Activated naive CD8-positive, alpha-beta T cell treated with anti-CD3 and anti-CD28 coated beads for 36 hours (primary cell): ENCODE measurements at regions not wholly inside any gene's neighbourhood (a gene's known extent, or its start where the extent isn't known, plus 50 kb on each side); places are given as distances from the start of the nearest gene placed in this dataset.
"Not testable (repeated sequence)": the region's sequence is repeated elsewhere in the genome, so short reads cannot be mapped to it uniquely, and the experiment has no call there.

ENCODE experiments used
- DNase-seq: peaks from one replicate; pipeline ENCODE4 v3.0.0; 2021
- H3K27ac Mint-ChIP-seq: one replicate; pipeline ENCODE4 v1.8.0; 2022; ENCODE audit warnings: mild to moderate bottlenecking, moderate library complexity, mixed read lengths
- H3K27me3 Mint-ChIP-seq: one replicate; pipeline ENCODE4 v1.8.0; 2022; ENCODE audit warnings: mild to moderate bottlenecking, mixed read lengths
- H3K36me3 Mint-ChIP-seq: one replicate; pipeline ENCODE4 v1.8.0; 2021; ENCODE audit warnings: mild to moderate bottlenecking, mixed read lengths
- H3K4me1 Mint-ChIP-seq: one replicate; pipeline ENCODE4 v1.8.0; 2021; ENCODE audit warnings: mixed read lengths
- H3K4me3 Mint-ChIP-seq: one replicate; pipeline ENCODE4 v1.8.0; 2022; ENCODE audit warnings: mild to moderate bottlenecking, moderate library complexity, mixed read lengths
- H3K9me3 Mint-ChIP-seq: one replicate; pipeline ENCODE4 v1.8.0; 2022; ENCODE audit warnings: mixed read lengths

GRCh38 chr14:88962356-88962755 is 137.9 kb downstream of the TTC8 start:
- DNase-seq, result no peak
- Mint-ChIP-seq H3K4me1 (no peaks in the 10 kb centered on the region), H3K36me3 (no peaks in the 10 kb centered on the region), H3K27ac (no peak overlapping the region), H3K4me3 (no peak overlapping the region), H3K9me3 (no peaks in the 10 kb centered on the region), H3K27me3 (peaks cover 9% of the 10 kb centered on the region)

GRCh38 chr14:88967299-88967698 is 142.8 kb downstream of the TTC8 start:
- no peaks in the 10 kb centered on the region for H3K36me3 Mint-ChIP-seq
- H3K27ac Mint-ChIP-seq, result no peak overlapping the region
- H3K4me1 Mint-ChIP-seq, result no peaks in the 10 kb centered on the region
- H3K27me3 Mint-ChIP-seq, result peaks cover 2% of the 10 kb centered on the region
- no peak for DNase-seq
- no peaks in the 10 kb centered on the region for H3K9me3 Mint-ChIP-seq
- H3K4me3 Mint-ChIP-seq, result no peak overlapping the region

GRCh38 chr14:88975043-88975830 is 150.8 kb downstream of the TTC8 start:
- H3K4me3 Mint-ChIP-seq, result no peak overlapping the region
- H3K27me3 Mint-ChIP-seq, result peaks cover 45% of the 10 kb centered on the region
- peaks cover 3% of the 10 kb centered on the region for H3K36me3 Mint-ChIP-seq
- no peaks in the 10 kb centered on the region for H3K4me1 Mint-ChIP-seq
- H3K27ac Mint-ChIP-seq, result no peak overlapping the region
- DNase-seq, result no peak
- H3K9me3 Mint-ChIP-seq, result peaks cover 6% of the 10 kb centered on the region

- no peak for DNase-seq
- H3K4me1 Mint-ChIP-seq, result no peaks in the 10 kb centered on the region
- no peak overlapping the region for H3K27ac Mint-ChIP-seq
- H3K9me3 Mint-ChIP-seq, result peaks cover 7% of the 10 kb centered on the region
- H3K4me3 Mint-ChIP-seq, result no peak overlapping the region
- peaks cover 46% of the 10 kb centered on the region for H3K27me3 Mint-ChIP-seq
- H3K36me3 Mint-ChIP-seq, result peaks cover 3% of the 10 kb centered on the region
Measured at GRCh38 chr14:88975926-88976325, 151.5 kb downstream of the TTC8 start.

GRCh38 chr14:88980907-88981306 is 156.5 kb downstream of the TTC8 start:
- not testable (repeated sequence) for H3K4me3 Mint-ChIP-seq, H3K36me3 Mint-ChIP-seq, DNase-seq, H3K27ac Mint-ChIP-seq, H3K4me1 Mint-ChIP-seq
- Mint-ChIP-seq H3K9me3 (peaks cover 12% of the 10 kb centered on the region), H3K27me3 (peaks cover 41% of the 10 kb centered on the region)

- Mint-ChIP-seq H3K27me3 (peaks cover 35% of the 10 kb centered on the region), H3K4me1 (no peaks in the 10 kb centered on the region), H3K4me3 (no peak overlapping the region), H3K9me3 (peaks cover 12% of the 10 kb centered on the region), H3K27ac (no peak overlapping the region), H3K36me3 (peaks cover 4% of the 10 kb centered on the region)
- no peak for DNase-seq
Measured at GRCh38 chr14:88981948-88982347, 157.5 kb downstream of the TTC8 start.

- Mint-ChIP-seq H3K4me3 (no peak overlapping the region), H3K36me3 (peaks cover 1% of the 10 kb centered on the region), H3K9me3 (peaks cover 8% of the 10 kb centered on the region), H3K27me3 (peaks cover 22% of the 10 kb centered on the region), H3K4me1 (no peaks in the 10 kb centered on the region), H3K27ac (no peak overlapping the region)
- DNase-seq, result no peak
Measured at GRCh38 chr14:88983755-88984154, 159.3 kb downstream of the TTC8 start.

GRCh38 chr14:88985654-88986053 is 161.2 kb downstream of the TTC8 start:
- Mint-ChIP-seq H3K27ac (no peak overlapping the region), H3K4me3 (no peak overlapping the region), H3K27me3 (peaks cover 8% of the 10 kb centered on the region), H3K36me3 (peaks cover 1% of the 10 kb centered on the region), H3K4me1 (no peaks in the 10 kb centered on the region), H3K9me3 (peaks cover 8% of the 10 kb centered on the region)
- DNase-seq, result no peak

GRCh38 chr14:88986146-88986841 is 161.8 kb downstream of the TTC8 start:
- H3K27ac Mint-ChIP-seq, result no peak overlapping the region
- peaks cover 4% of the 10 kb centered on the region for H3K27me3 Mint-ChIP-seq
- no peak overlapping the region for H3K4me3 Mint-ChIP-seq
- DNase-seq, result no peak
- H3K4me1 Mint-ChIP-seq, result no peaks in the 10 kb centered on the region
- H3K36me3 Mint-ChIP-seq, result peaks cover 1% of the 10 kb centered on the region
- H3K9me3 Mint-ChIP-seq, result peaks cover 4% of the 10 kb centered on the region

- not testable (repeated sequence) for H3K4me1 Mint-ChIP-seq, H3K4me3 Mint-ChIP-seq, H3K36me3 Mint-ChIP-seq, H3K27me3 Mint-ChIP-seq, H3K27ac Mint-ChIP-seq, DNase-seq, H3K9me3 Mint-ChIP-seq
Measured at GRCh38 chr14:88986908-88987307, 162.5 kb downstream of the TTC8 start.

GRCh38 chr14:88987516-88987915 is 163.1 kb downstream of the TTC8 start:
- DNase-seq, result no peak
- H3K9me3 Mint-ChIP-seq, result peaks cover 4% of the 10 kb centered on the region
- no peak overlapping the region for H3K27ac Mint-ChIP-seq
- H3K27me3 Mint-ChIP-seq, result peaks cover 11% of the 10 kb centered on the region
- H3K4me1 Mint-ChIP-seq, result no peaks in the 10 kb centered on the region
- H3K36me3 Mint-ChIP-seq, result peaks cover 1% of the 10 kb centered on the region
- no peak overlapping the region for H3K4me3 Mint-ChIP-seq

- Mint-ChIP-seq H3K27ac (no peak overlapping the region), H3K36me3 (peaks cover 1% of the 10 kb centered on the region), H3K4me1 (no peaks in the 10 kb centered on the region), H3K4me3 (no peak overlapping the region), H3K27me3 (peaks cover 15% of the 10 kb centered on the region), H3K9me3 (peaks cover 4% of the 10 kb centered on the region)
- no peak for DNase-seq
Measured at GRCh38 chr14:88989911-88990310, 165.5 kb downstream of the TTC8 start.

- Mint-ChIP-seq H3K36me3 (no peaks in the 10 kb centered on the region), H3K4me3 (no peak overlapping the region), H3K4me1 (no peaks in the 10 kb centered on the region), H3K9me3 (peaks cover 3% of the 10 kb centered on the region), H3K27ac (no peak overlapping the region), H3K27me3 (peaks cover 15% of the 10 kb centered on the region)
- DNase-seq, result no peak
Measured at GRCh38 chr14:88990856-88991255, 166.4 kb downstream of the TTC8 start.

- Mint-ChIP-seq H3K4me3 (no peak overlapping the region), H3K4me1 (no peaks in the 10 kb centered on the region), H3K27ac (no peak overlapping the region), H3K27me3 (peaks cover 20% of the 10 kb centered on the region), H3K36me3 (no peaks in the 10 kb centered on the region), H3K9me3 (peaks cover 3% of the 10 kb centered on the region)
- DNase-seq, result no peak
Measured at GRCh38 chr14:88992011-88992410, 167.6 kb downstream of the TTC8 start.

- no peak for DNase-seq
- Mint-ChIP-seq H3K4me3 (no peak overlapping the region), H3K9me3 (peaks cover under 1% of the 10 kb centered on the region), H3K27me3 (peaks cover 24% of the 10 kb centered on the region), H3K27ac (no peak overlapping the region), H3K36me3 (no peaks in the 10 kb centered on the region), H3K4me1 (no peaks in the 10 kb centered on the region)
Measured at GRCh38 chr14:88993946-88994345, 169.5 kb downstream of the TTC8 start.
